GM21390 (cell line): ENCODE measurements at regions not wholly inside any gene's neighbourhood (a gene's known extent, or its start where the extent isn't known, plus 50 kb on each side); places are given as distances from the start of the nearest gene placed in this dataset.

ENCODE experiments used
- ATAC-seq: cut with Tn5 transposase; IDR thresholded peaks from one replicate; pipeline ENCODE4 v1.9.1; 2021; ENCODE audit not compliant: unreplicated experiment

- no peak for ATAC-seq
These were observed 125.2 kb upstream of the COL3A1 start for GRCh38 chr2:188848887-188849435.

GRCh38 chr2:188850786-188851185, 123.4 kb upstream of the COL3A1 start:
- no peak for ATAC-seq

GRCh38 chr2:188851311-188851710, 122.9 kb upstream of the COL3A1 start:
- ATAC-seq: no peak

- ATAC-seq: no peak
These were observed 122.3 kb upstream of the COL3A1 start for GRCh38 chr2:188851826-188852225.

GRCh38 chr2:188852772-188853171, 121.4 kb upstream of the COL3A1 start:
- ATAC-seq: no peak

- no peak for ATAC-seq
These were observed 120.9 kb upstream of the COL3A1 start for GRCh38 chr2:188853307-188853706.

- ATAC-seq: no peak
These were observed 108.5 kb upstream of the COL3A1 start for GRCh38 chr2:188865681-188866080.

- ATAC-seq: no peak
These were observed 104.6 kb upstream of the COL3A1 start for GRCh38 chr2:188869550-188869949.

GRCh38 chr2:188870289-188870688, 103.9 kb upstream of the COL3A1 start:
- no peak for ATAC-seq

GRCh38 chr2:188875104-188875503, 99.1 kb upstream of the COL3A1 start:
- ATAC-seq: no peak

GRCh38 chr2:188878716-188879115, 95.5 kb upstream of the COL3A1 start:
- no peak for ATAC-seq

GRCh38 chr2:188880740-188881139, 93.4 kb upstream of the COL3A1 start:
- no peak for ATAC-seq

GRCh38 chr2:188881434-188881833, 92.7 kb upstream of the COL3A1 start:
- ATAC-seq: no peak

GRCh38 chr2:188884046-188884445, 90.1 kb upstream of the COL3A1 start:
- ATAC-seq: no peak

- ATAC-seq: no peak
These were observed 89.7 kb upstream of the COL3A1 start for GRCh38 chr2:188884517-188884916.

- ATAC-seq: no peak
These were observed 85.0 kb upstream of the COL3A1 start for GRCh38 chr2:188889187-188889586.

- ATAC-seq: no peak
These were observed 83.4 kb upstream of the COL3A1 start for GRCh38 chr2:188890755-188891154.

- ATAC-seq: no peak
These were observed 81.5 kb upstream of the COL3A1 start for GRCh38 chr2:188892636-188893035.

GRCh38 chr2:188893972-188894371, 80.2 kb upstream of the COL3A1 start:
- no peak for ATAC-seq

- ATAC-seq: no peak
These were observed 79.2 kb upstream of the COL3A1 start for GRCh38 chr2:188894979-188895378.

GRCh38 chr2:188897096-188897495, 77.1 kb upstream of the COL3A1 start:
- ATAC-seq: no peak

- ATAC-seq: no peak
These were observed 75.9 kb upstream of the COL3A1 start for GRCh38 chr2:188898261-188898660.

GRCh38 chr2:188902901-188903491, 71.2 kb upstream of the COL3A1 start:
- ATAC-seq: no peak
